ENCODE measurements at regions not wholly inside any gene's neighbourhood (a gene's known extent, or its start where the extent isn't known, plus 50 kb on each side); places are given as distances from the start of the nearest gene placed in this dataset.

GRCh38 chr10:117646718-117647117 lies 104.2 kb downstream of the EMX2 start:
- DNase-seq (no peak), ATAC-seq (no peak)
- Mint-ChIP-seq H3K4me1 (ENCODE audit: low read depth) (no peaks in the 10 kb centered on the region), H3K27ac (no peak overlapping the region), H3K4me3 (no peak overlapping the region), H3K36me3 (ENCODE audit: low read depth) (no peaks in the 10 kb centered on the region), H3K27me3 (ENCODE audit: low read depth) (peaks cover 9% of the 10 kb centered on the region), H3K9me3 (ENCODE audit: insufficient read depth) (peaks cover 1% of the 10 kb centered on the region)
- ChIA-PET CTCF (no interaction called here), POLR2A (no interaction called here)

- ATAC-seq = no peak
- no peak overlapping the region for H3K27ac Mint-ChIP-seq
- peaks cover 3% of the 10 kb centered on the region for H3K9me3 Mint-ChIP-seq (ENCODE audit: insufficient read depth)
- ChIA-PET POLR2A (no interaction called here), CTCF (no interaction called here)
- H3K36me3 Mint-ChIP-seq (ENCODE audit: low read depth) = no peaks in the 10 kb centered on the region
- H3K4me1 Mint-ChIP-seq (ENCODE audit: low read depth) = peaks cover under 1% of the 10 kb centered on the region
- no peak overlapping the region for H3K4me3 Mint-ChIP-seq
- no peak for DNase-seq
- H3K27me3 Mint-ChIP-seq (ENCODE audit: low read depth) = peaks cover 7% of the 10 kb centered on the region
These were observed 104.8 kb downstream of the EMX2 start for GRCh38 chr10:117647306-117647705.

- Mint-ChIP-seq H3K36me3 (ENCODE audit: low read depth) (no peaks in the 10 kb centered on the region), H3K27me3 (ENCODE audit: low read depth) (peaks cover 7% of the 10 kb centered on the region), H3K27ac (no peak overlapping the region), H3K4me3 (no peak overlapping the region), H3K9me3 (ENCODE audit: insufficient read depth) (peaks cover 3% of the 10 kb centered on the region), H3K4me1 (ENCODE audit: low read depth) (peaks cover 14% of the 10 kb centered on the region)
- ChIA-PET POLR2A (no interaction called here), CTCF (interaction anchor here (0.8 kb wide), 1 partner anchor 154 kb away, joined by 3 read pairs; no protein-coding TSS in a partner anchor)
- DNase-seq = no peak
- no peak for ATAC-seq
These were observed 108.6 kb downstream of the EMX2 start for GRCh38 chr10:117651121-117651520.

GRCh38 chr10:117652228-117653169 lies 110.0 kb downstream of the EMX2 start:
- ChIA-PET CTCF (interaction anchor here (0.8 kb wide), 1 partner anchor 156 kb away, joined by 3 read pairs; no protein-coding TSS in a partner anchor), POLR2A (no interaction called here)
- no peak for DNase-seq
- Mint-ChIP-seq H3K27ac (no peak overlapping the region), H3K27me3 (ENCODE audit: low read depth) (peaks cover 7% of the 10 kb centered on the region), H3K4me1 (ENCODE audit: low read depth) (peaks cover 14% of the 10 kb centered on the region), H3K9me3 (ENCODE audit: insufficient read depth) (peaks cover 3% of the 10 kb centered on the region), H3K4me3 (no peak overlapping the region), H3K36me3 (ENCODE audit: low read depth) (no peaks in the 10 kb centered on the region)
- peak; percentile 50 for ATAC-seq

GRCh38 chr10:117653170-117653515 lies 110.6 kb downstream of the EMX2 start:
- H3K27me3 Mint-ChIP-seq (ENCODE audit: low read depth) = peaks cover 7% of the 10 kb centered on the region
- H3K4me1 Mint-ChIP-seq (ENCODE audit: low read depth) = peaks cover 14% of the 10 kb centered on the region
- no peaks in the 10 kb centered on the region for H3K36me3 Mint-ChIP-seq (ENCODE audit: low read depth)
- ChIA-PET POLR2A (no interaction called here), CTCF (no interaction called here)
- no peak overlapping the region for H3K27ac Mint-ChIP-seq
- no peak overlapping the region for H3K4me3 Mint-ChIP-seq
- DNase-seq = peak; percentile 57
- ATAC-seq = peak; percentile 94
- H3K9me3 Mint-ChIP-seq (ENCODE audit: insufficient read depth) = peaks cover 3% of the 10 kb centered on the region

- POLR2A ChIA-PET = no interaction called here
- no peak for DNase-seq
- H3K27ac Mint-ChIP-seq = no peak overlapping the region
These were observed 111.6 kb downstream of the EMX2 start for GRCh38 chr10:117654105-117654504.

GRCh38 chr10:117656385-117657367 lies 114.1 kb downstream of the EMX2 start:
- H3K27ac Mint-ChIP-seq = no peak overlapping the region
- no peak for DNase-seq

More at GRCh38 chr10:117654105-117654504, 111.6 kb downstream of the EMX2 start:
- CTCF ChIA-PET = no interaction called here
- Mint-ChIP-seq H3K4me1 (ENCODE audit: low read depth) (peaks cover 14% of the 10 kb centered on the region), H3K27me3 (ENCODE audit: low read depth) (peaks cover 7% of the 10 kb centered on the region), H3K4me3 (no peak overlapping the region), H3K36me3 (ENCODE audit: low read depth) (no peaks in the 10 kb centered on the region), H3K9me3 (ENCODE audit: insufficient read depth) (peaks cover 3% of the 10 kb centered on the region)
- no peak for ATAC-seq

GRCh38 chr10:117661316-117661715 lies 118.8 kb downstream of the EMX2 start:
- Mint-ChIP-seq H3K9me3 (ENCODE audit: insufficient read depth) (no peaks in the 10 kb centered on the region), H3K4me3 (no peak overlapping the region), H3K36me3 (ENCODE audit: low read depth) (no peaks in the 10 kb centered on the region), H3K27me3 (ENCODE audit: low read depth) (peaks cover 6% of the 10 kb centered on the region), H3K4me1 (ENCODE audit: low read depth) (no peaks in the 10 kb centered on the region), H3K27ac (no peak overlapping the region)
- CTCF ChIA-PET = no interaction called here
- POLR2A ChIA-PET = no interaction called here
- DNase-seq (no peak), ATAC-seq (no peak)

More at GRCh38 chr10:117656385-117657367, 114.1 kb downstream of the EMX2 start:
- H3K36me3 Mint-ChIP-seq (ENCODE audit: low read depth) = no peaks in the 10 kb centered on the region
- ChIA-PET POLR2A (no interaction called here), CTCF (no interaction called here)
- peaks cover 2% of the 10 kb centered on the region for H3K9me3 Mint-ChIP-seq (ENCODE audit: insufficient read depth)
- H3K4me1 Mint-ChIP-seq (ENCODE audit: low read depth) = peaks cover 14% of the 10 kb centered on the region
- ATAC-seq = no peak
- H3K27me3 Mint-ChIP-seq (ENCODE audit: low read depth) = peaks cover 6% of the 10 kb centered on the region
- no peak overlapping the region for H3K4me3 Mint-ChIP-seq

- H3K4me1 Mint-ChIP-seq (ENCODE audit: low read depth) = no peaks in the 10 kb centered on the region
- ChIA-PET CTCF (interaction anchor here (0.6 kb wide), 1 partner anchor 910 kb away, joined by 3 read pairs; no protein-coding TSS in a partner anchor), POLR2A (no interaction called here)
- no peak for ATAC-seq
- H3K9me3 Mint-ChIP-seq (ENCODE audit: insufficient read depth) = no peaks in the 10 kb centered on the region
- no peak overlapping the region for H3K4me3 Mint-ChIP-seq
- H3K27me3 Mint-ChIP-seq (ENCODE audit: low read depth) = peaks cover 6% of the 10 kb centered on the region
- DNase-seq = no peak
- H3K27ac Mint-ChIP-seq = no peak overlapping the region
- H3K36me3 Mint-ChIP-seq (ENCODE audit: low read depth) = no peaks in the 10 kb centered on the region
These were observed 119.6 kb downstream of the EMX2 start for GRCh38 chr10:117662126-117662525.

GRCh38 chr10:117662751-117663540 lies 120.4 kb downstream of the EMX2 start:
- ATAC-seq = no peak
- no peaks in the 10 kb centered on the region for H3K36me3 Mint-ChIP-seq (ENCODE audit: low read depth)
- H3K9me3 Mint-ChIP-seq (ENCODE audit: insufficient read depth) = no peaks in the 10 kb centered on the region
- H3K27me3 Mint-ChIP-seq (ENCODE audit: low read depth) = peaks cover 6% of the 10 kb centered on the region
- POLR2A ChIA-PET = interaction anchor here (0.6 kb wide), 1 partner anchor 313 kb away, joined by 3 read pairs; no protein-coding TSS in a partner anchor
- H3K4me3 Mint-ChIP-seq = no peak overlapping the region
- CTCF ChIA-PET = interaction anchor here (1.1 kb wide), 1 partner anchor 166 kb away, joined by 3 read pairs; no protein-coding TSS in a partner anchor
- no peak for DNase-seq
- H3K4me1 Mint-ChIP-seq (ENCODE audit: low read depth) = no peaks in the 10 kb centered on the region
- H3K27ac Mint-ChIP-seq = no peak overlapping the region

- Mint-ChIP-seq H3K27ac (no peak overlapping the region), H3K4me3 (no peak overlapping the region), H3K27me3 (ENCODE audit: low read depth) (peaks cover 6% of the 10 kb centered on the region), H3K9me3 (ENCODE audit: insufficient read depth) (no peaks in the 10 kb centered on the region), H3K36me3 (ENCODE audit: low read depth) (no peaks in the 10 kb centered on the region), H3K4me1 (ENCODE audit: low read depth) (no peaks in the 10 kb centered on the region)
- POLR2A ChIA-PET = no interaction called here
- ATAC-seq (no peak), DNase-seq (no peak)
- CTCF ChIA-PET = interaction anchor here (1.1 kb wide), 1 partner anchor 167 kb away, joined by 3 read pairs; no protein-coding TSS in a partner anchor
These were observed 121.2 kb downstream of the EMX2 start for GRCh38 chr10:117663750-117664149.
